HG03460 (cell line): ENCODE measurements at regions not wholly inside any gene's neighbourhood (a gene's known extent, or its start where the extent isn't known, plus 50 kb on each side); places are given as distances from the start of the nearest gene placed in this dataset.
"Not testable (repeated sequence)": the region's sequence is repeated elsewhere in the genome, so short reads cannot be mapped to it uniquely, and the experiment has no call there.

ENCODE experiments used
- ATAC-seq: cut with Tn5 transposase; IDR thresholded peaks from one replicate; pipeline ENCODE4 v1.9.1; 2021; ENCODE audit not compliant: unreplicated experiment

DNA sequence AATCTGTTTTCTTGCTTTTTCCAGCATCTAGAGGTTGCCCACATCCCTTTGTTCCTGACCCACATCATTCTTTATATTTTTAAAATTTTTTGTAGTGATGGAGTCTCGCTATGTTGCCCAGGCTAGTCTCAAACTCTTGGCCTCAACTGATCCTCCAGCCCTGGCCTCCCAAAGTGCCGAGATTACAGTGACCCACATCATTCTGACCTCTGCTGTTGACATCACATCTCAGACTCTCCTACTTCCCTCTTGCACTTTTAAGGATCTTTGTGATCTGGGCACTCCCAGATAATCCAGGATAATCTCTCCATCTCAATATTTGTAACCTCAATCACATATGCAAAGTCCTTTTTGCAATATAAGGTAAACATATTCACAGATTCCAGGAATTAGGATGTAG, 266.6 kb downstream of the MEX3B start:
- ATAC-seq: no peak

DNA sequence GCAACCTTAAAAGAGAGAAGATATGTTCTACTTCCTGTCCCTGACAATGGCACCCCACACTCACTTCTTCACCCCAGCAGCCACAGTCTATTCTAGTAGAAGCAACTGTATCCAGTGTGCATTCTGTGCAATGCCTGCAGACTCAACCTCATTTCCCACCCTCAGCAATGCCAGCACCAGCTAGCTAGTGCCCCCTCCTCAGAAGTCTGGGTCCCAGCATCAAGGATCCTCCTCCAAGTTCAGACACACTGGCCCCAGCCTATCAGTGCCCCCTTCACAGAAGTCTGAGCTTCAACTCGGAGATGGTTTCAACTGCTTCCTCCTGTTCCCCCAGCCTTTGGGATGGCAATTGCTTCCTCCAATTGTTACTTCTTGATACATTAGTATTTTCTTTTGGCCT, 268.3 kb downstream of the MEX3B start:
- no peak for ATAC-seq

DNA sequence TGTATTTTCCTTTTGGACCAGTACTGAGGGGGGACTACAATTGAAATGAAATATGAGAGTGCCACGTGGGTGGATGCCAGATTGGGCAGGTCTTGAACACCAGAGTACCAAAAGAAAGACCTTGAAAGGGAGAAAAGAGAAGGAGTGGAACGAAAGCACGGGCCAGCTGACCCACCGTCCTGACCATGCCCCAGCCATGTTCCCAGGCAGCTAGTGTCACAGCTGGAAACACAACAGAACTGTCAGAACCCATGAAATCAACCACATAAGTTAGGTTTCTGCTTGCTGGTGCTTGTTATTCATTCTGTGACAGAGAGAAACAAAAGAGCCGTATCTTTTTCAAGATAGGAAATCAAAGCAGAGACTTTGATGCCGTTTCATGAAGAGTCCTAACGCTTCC, 268.8 kb downstream of the MEX3B start:
- no peak for ATAC-seq

DNA sequence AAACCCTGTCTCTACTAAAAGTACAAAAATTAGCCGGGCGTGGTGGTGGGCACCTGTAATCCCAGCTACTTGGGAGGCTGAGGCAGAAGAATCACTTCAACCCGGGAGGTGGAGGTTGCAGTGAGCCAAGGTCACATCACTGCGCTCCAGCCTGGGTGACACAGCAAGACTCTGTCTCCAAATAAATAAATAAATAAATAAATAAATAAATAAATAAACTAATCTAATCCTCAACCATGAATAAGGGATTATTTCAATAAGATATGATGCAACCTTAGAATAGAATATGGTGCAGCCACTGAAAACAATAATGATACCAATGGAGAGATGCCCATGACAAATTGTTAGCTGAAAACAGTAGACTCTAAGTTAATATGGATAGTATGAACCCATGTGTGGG, 270.0 kb downstream of the MEX3B start:
- not testable (repeated sequence) for ATAC-seq

DNA sequence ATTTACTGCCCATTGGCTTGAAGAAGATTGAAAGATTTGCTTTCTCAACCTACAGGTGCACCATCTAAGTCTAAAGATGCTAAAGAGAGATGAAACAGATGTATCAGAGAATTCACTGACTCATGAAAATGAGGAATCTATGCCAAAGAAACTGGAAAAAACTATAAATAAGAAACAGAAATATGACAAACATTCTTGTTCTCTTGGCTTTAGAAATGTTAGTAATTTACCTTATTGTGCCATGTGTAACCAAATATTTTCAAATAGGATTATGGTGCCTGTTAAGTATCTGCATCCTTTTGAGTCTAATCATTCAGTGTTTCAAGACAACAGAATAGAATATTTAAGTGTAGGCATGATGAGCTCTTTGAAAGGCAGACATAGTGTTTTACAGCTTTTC, 271.5 kb downstream of the MEX3B start:
- ATAC-seq: no peak

DNA sequence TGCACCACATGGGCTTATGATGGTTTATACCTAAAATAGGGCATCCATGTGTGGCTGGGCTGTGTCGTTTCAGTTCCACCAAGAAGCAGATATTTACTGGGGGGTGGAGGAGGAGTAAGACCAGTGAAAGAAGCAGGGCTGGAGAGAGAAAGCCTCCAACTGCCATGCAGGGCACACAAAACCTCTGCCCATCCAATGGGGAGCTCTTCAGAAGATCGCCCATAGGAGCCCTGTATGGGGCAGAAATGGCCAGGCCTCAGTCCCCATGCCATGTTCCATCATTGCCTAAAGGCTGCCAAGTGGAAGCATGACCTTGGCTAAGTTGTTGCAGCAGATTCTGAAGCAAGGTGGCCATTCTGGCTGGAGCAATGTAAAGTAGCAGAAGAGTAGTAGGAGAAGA, 277.0 kb downstream of the MEX3B start:
- no peak for ATAC-seq

DNA sequence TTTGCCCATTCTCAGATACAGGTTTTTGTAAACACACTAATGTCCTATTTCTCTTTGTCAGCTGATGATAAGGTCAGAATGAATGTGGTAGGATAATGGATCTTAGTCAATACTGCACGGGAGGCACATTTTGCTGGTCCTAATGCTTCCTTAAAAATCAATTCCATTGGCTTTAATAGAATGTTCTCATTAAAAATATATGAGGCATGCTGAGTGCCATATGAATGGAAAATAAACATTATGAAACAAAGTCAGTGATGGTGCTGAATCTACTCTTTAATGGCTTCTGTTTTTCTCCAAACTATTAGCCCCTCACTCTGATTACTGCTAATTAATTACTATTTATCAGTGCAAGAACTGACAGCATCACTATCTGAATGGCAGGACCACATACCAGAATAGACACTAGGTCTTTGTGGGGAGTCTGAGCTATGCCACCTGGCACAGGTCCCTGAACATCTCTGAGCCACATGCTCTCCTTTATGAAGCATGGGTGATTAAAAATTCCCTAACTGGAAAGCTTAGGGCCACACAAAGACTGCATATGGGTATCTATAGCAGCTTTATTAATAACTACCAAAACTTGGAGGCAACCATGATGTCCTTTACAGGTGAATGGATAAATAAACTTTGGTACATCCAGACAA, 278.9 kb downstream of the MEX3B start:
- no peak for ATAC-seq

DNA sequence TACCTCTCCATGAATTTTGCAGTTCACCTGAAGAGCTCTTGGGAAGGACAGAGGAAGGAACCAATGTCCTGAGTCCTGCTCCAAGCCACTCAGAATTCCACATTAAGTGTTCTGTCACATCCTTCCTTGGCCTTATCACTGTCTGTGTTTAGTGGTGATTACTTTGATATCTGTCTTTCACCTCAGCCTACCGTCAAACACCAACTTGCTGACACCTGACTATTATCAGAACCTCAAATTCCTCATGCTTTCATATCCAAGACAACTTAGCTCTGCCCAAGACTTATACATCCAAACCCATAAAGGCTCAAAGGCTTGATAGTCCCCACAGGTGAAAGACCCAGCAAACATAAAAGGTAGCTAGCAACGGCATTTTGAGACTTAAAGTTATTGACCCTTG, 280.0 kb downstream of the MEX3B start:
- ATAC-seq: no peak

DNA sequence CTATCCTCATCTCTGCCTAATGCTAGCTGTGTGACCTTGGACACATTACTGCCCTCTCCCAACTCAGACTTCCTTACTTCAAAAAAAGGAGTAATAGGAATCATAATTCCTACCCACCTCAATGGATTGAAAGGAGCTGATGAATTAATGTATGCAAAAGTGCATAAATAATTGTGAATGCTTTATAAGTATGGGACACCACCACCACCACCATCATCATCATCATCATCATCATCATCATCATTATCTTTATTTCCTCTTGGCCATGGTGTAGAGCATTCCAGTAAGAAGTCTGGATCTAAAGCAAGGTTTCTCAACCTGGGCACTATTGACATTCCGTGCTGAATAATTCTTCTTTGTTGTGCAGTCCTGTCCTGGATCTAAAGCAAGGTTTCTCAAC, 282.5 kb downstream of the MEX3B start:
- ATAC-seq: no peak

DNA sequence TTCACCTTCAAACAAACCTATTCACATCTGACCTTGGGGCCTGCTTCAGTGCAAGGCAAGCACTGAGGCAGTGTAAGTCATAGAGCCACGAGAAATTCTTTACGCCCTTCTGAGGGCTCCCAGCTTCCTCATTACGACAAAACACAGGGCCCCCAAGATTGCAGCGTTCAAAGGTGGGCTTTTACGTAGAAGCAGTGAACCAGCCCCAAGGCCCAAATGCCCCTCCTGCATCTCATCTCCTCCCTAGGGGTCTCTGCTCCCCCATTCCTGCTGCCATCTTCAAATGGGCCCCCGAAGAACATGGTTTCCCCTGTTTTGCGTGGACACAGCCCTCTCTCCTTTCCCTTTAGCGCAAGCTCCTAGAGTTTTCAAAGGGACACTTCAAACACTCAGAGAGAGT, 285.1 kb downstream of the MEX3B start:
- ATAC-seq: no peak

DNA sequence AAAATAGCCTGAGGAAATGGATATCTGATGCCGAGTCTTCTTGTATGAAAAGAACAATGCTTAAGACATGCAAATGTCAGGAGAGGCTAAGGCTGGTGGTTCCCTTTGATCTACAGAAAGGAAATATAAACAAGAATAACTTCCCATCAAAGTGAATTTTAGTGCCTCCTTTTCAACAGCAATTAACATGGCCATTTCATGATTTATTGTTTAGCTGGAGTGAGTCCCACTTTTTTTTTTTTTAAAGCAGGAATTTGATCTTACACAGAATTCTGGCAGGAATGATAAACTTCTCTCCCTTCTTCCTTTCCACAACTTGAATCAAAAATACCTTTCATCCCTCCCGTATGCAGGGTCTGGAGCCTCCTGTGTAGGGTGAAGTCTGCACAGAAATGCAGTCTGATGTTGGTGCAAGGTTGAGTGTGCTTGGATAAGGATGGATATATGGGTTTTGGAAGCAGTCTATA, 287.0 kb downstream of the MEX3B start:
- no peak for ATAC-seq

DNA sequence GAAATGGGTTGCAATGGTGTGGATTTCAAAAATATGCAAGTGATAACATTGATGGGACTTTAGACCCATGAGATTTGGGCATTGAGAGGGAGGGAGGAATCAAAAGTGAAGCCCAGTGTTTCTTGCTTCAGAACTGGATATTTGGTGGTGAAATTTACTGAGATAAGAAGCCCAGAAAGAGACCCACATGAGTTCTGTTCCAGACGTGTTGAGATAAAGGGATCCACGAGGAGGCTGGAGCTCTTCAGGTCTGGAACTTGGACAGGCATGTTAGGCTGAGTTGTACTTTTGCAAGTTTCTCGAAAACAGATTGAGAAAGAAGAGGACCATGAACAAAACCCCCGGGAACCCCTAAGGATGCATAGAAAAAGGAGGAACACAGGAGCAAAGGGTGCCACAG, 290.2 kb downstream of the MEX3B start:
- no peak for ATAC-seq

DNA sequence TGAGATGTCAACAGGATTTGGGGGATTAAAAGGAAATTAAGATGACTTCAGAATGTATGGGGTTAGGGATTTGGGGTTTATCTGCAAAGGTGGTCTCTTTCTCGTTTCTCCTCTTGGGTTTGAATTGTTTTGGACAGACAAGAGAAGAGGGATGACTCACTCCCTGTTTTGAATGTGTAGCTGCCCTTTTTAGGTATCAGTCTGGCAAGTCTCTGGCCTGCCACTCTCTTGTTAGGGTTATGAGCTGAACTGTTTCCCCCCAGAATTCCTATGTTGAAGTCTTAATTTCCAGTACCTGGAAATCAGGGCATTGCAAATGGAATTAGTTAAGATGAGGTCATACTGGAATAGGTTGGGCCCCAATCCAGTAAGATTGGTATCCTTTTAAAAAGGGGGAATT, 291.7 kb downstream of the MEX3B start:
- ATAC-seq: no peak

DNA sequence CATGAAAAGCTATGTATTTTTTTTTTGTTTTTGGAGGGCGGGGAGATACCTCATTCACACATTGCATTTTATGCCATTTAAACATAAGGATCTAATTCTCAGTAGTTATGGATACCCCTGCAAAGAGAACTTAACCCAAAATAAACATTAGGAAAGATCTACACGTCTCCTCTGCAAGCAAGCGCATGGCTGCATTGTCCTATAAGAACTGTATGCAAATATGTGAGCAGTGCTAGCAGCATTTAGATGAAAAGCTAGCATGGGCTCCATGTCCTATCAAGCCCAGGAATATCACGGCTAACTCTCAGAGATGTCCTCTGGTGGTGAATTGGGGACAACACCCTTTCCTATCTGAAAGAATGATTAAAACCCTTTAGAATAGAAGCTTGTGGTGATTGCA, 292.8 kb downstream of the MEX3B start:
- no peak for ATAC-seq

DNA sequence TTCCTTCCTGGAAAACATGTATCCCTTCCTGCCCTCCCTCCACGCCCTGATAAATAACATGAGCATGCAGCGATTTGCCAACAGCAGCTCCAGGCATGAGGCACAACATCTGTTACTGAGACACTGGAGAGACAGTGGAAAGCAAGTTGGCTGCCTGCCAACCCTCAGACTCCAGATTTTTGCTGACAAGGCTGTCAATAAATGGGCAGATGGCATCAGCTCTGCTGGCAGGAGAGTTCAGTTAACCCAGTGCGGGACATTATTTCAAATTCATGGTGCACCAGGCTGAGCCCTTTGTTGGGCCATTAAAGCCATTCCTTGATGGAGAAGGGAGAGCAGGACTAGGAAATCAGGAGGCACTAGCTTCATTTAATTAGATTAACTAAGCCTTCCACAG, 293.3 kb downstream of the MEX3B start:
- ATAC-seq: no peak

DNA sequence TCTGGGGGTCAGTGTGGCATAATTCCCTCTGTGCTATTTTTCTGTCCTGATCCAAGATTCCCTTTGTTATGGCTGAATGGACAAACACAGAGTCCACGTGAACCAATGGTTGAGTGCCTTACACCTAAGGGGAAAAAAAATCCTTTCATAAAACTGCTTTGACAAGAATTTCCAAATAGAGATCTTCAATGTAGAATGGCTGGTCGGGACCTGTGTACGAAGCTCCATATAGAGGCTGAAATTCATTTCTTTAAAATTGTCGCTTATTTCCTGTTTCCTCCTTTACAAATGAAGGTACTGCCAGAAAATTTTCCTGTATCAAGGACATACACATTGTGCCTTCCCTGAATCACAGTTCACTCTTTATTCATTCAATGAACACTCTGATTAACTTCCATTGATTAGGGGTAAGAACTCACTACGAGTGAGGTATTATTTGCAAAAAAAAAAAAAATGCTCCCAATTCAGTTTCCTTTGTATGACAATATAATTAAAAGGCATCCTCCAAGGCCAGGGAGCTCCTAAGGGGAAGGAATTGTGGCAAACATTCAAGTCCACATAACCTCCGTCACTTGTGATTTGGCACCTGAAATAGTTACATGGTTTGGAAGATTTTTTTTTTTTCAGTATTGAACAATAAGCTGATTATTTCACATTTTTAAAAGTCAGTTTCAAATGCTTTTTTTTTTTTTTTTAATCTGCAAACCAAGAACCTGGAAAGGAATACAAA, 293.8 kb downstream of the MEX3B start:
- no peak for ATAC-seq

DNA sequence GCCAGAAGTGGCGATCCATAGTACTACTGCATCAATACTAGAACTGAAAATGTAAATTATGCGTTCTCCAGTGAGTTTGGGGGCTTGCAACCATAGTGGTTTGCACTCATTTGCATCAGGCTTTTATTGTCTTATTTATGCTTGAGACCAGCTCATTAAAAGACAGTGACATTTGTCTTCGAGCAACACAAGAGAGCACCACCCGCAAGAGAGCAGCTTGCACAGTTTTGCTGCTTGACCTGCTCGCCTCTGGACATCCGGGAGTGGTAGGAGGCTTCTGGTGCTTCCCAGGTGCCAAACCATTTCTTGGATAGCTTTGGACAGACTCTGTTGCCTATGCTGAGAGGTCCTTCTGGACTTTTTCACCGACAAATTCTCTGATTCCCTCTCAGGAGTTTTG, 294.6 kb downstream of the MEX3B start:
- no peak for ATAC-seq

DNA sequence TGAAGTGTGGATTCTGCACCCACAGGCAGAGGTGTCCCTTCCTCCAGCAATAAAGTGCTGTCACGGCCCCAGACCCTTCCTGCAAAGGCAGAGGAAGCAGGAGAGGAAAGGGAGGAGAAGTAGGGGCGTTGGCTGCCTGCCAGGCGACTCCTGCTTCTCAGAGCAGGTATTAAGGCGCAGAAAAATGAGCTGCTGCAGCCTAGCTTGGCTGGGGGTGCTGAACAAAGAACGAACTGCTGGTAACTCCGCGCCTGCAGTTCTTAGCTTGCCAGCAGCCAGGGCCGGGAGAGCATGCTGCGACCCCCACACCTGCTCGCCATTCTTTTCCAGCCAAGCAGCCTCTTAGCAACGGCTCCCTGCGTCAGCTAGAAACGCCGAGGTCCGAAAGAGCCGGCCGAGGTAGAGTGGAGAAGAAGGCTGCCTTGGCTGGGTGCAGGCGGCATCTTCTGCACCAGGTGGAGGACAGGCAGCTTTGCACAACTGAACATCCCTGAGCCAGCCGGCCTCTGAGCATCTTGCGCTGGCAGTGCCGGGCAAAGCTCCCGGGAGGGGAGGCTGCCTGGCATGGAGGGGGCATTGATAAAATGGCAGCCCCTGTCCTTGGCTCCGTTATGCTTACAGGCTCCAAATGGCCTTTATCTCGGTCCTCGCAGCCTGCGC, 296.0 kb downstream of the MEX3B start:
- ATAC-seq: no peak

DNA sequence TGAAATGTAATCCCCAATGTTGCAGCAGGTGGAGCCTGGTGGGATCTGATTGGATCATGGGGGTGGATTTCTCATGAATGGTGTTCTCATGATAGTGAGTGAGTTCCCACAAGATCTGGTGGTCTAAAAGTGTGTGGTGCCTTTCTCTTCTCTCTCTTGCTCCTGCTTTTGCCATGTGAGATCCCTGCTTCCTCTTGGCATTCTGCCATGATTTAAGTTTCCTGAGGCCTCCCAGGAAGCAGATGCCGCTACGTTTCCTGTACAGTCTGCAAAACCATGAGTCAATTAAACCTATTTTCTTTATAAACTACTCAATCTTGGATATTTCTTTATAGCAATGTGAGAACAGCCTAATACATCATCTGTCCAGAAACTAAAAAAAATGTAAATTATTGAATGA, 298.3 kb downstream of the MEX3B start:
- no peak for ATAC-seq

DNA sequence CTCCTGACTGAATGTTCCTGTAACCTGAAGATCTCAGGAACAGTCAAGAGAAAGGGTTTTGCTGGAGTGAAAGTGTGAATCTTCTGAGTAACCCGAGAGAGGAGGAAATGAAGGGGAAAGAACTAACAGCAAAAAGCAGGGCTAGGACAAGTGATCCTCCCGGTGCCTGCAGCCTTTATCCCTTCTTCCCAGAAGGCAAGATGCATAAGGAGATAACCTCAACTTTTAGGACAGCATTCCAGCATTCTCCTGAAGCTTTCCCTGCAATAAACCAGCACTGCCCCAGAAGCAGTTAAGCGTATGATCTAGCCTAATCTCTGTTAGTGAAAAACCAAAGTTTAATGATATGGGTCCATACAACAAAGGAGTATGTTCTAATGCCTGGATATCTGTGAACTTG, 298.8 kb downstream of the MEX3B start:
- ATAC-seq: no peak

DNA sequence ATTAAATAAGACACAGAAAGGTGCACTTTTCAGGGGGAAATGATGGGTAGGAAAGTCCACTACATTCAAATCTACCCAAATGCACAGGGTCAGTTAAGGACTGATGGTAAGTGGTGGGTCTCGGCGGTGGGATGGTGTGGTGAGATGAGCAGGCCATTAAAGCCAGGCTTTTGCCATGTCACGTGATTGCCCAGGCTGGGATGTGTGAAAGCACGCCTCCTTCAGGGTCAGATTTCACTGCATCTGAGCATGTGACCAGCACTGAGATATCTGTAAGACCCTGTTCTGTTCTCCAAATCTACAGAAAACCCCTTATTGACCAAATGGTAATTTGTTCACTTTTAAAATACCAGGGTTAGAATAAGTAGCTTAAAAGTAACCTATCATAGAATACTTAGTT, 301.5 kb downstream of the MEX3B start:
- no peak for ATAC-seq

DNA sequence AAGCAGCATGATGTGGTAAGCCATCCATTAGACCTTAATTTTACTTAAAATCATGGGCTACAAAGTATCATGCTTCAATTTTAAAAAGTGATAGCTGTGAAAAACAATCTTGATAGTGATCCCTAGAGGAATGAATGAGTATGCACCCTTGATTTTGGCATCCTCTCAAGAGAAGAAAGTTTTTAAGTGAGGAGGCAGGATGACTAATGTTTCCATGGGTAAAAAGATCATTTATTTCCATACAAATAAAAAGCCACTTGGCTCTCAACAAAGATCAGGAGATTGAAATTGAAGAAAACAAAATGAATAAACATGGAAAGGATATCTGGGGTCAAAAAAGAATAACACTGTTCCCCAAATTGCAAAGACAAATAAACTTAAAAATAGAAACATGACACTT, 305.4 kb downstream of the MEX3B start:
- ATAC-seq: no peak
